ENCODE measurements at regions not wholly inside any gene's neighbourhood (a gene's known extent, or its start where the extent isn't known, plus 50 kb on each side); places are given as distances from the start of the nearest gene placed in this dataset.

- TF ChIP-seq POLR2AphosphoS5 (IDR thresholded peaks at IDR 0.05) (no peak), POLR2A (IDR thresholded peaks at IDR 0.05) (no peak), CTCF (IDR thresholded peaks at IDR 0.05 in 8 of 11, conservative IDR thresholded peaks at IDR 0.05 in 3 of 11) (no peak)
These were observed 441.6 kb downstream of the PCNX1 start for GRCh38 chr14:71348817-71349216.
